ENCODE measurements at regions not wholly inside any gene's neighbourhood (a gene's known extent, or its start where the extent isn't known, plus 50 kb on each side); places are given as distances from the start of the nearest gene placed in this dataset.

DNA sequence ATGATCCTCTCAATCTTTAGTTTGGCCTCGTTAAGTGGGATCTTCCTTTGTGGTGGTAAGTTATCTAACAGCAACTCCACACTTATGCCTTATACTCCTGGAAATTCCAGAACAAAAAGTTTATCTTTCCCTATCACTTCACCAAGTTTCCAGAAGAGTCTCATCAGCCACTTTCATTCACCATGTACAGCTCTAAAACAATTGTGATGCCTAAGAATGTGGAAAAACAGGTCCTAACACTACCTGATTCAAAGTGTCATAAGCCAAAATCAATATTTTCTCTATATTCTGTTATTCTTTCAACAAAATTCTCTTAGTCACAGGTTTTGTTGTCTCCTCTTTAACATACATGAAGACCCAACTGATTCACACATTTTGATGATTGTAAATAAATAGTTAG is 342.4 kb upstream of the TYRP1 start:
- no peak overlapping the region for H3K27ac ChIP-seq (ENCODE audit: extremely low read depth, low read depth, low read length)
- ChIA-PET POLR2A (no interaction called here), CTCF (interaction anchor here (0.6 kb wide), 1 partner anchor 425 kb away, joined by 3 read pairs; no protein-coding TSS in a partner anchor)
- H3K36me3 ChIP-seq (ENCODE audit: control insufficient read depth in 2 of 2, insufficient read depth in 1 of 2, low read length in 2 of 2): no peaks in the 10 kb centered on the region
- no peaks in the 10 kb centered on the region for H3K4me1 ChIP-seq (ENCODE audit: control insufficient read depth, insufficient read depth, low read length)
- no peak overlapping the region for H3K4me3 ChIP-seq (ENCODE audit: low read depth, low read length)
- no peaks in the 10 kb centered on the region for H3K9me3 ChIP-seq (ENCODE audit: control insufficient read depth, insufficient read depth, low read depth, low read length)
- no peak for TF ChIP-seq ZNF600 (tag by site-specific recombination; IDR thresholded peaks at IDR 0.05)
- TF ChIP-seq ZFP37 (tag by site-specific recombination; IDR thresholded peaks at IDR 0.05): no peak
- no peak for TF ChIP-seq ZNF549 (tag by site-specific recombination; IDR thresholded peaks at IDR 0.05)
- TF ChIP-seq ZNF274 (IDR thresholded peaks at IDR 0.05; ENCODE audit: low read length): no peak
- no peak for TF ChIP-seq ZNF274 (tag by site-specific recombination; IDR thresholded peaks at IDR 0.05; ENCODE audit: borderline replicate concordance)
- TF ChIP-seq ZNF76 (tag by site-specific recombination; IDR thresholded peaks at IDR 0.05; ENCODE audit: borderline replicate concordance, low read depth): no peak
- no peak for TF ChIP-seq ZBTB7A (tag by site-specific recombination; IDR thresholded peaks at IDR 0.05; ENCODE audit: low read depth)

DNA sequence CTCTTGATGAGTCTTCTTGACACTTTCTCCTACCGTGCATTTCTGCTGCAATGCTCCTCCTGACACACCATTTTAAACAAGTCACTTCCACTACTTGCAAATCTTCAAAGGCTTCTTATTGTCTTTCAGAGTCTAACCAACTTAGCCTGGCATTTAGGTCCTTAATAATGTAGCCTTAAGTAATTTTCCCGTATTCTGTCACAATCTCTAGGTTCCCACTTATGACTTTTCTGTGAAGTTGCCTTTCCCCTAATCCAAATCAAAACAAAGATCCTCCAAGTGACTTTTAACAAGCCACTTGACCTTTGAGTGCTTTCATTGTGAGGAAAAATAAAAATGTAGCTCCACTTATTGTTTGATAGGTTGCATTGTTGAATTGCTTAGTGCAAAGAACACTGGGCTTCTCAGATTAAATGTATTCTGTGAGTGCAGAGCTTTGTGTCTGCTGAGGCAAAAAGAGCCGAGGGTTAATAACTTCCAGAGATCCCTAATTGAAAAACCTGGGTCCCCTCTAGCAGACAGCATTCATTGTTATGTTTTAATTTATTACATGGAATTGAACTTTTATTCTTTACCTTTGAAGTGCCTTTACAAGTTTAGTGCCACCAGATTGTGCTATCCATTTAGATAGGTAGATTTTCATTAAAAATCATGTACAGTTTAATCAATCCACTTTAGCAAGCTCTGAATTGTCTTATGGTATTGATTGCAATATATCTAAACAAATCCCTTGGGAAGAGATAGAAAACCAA is 341.7 kb upstream of the TYRP1 start:
- POLR2A ChIA-PET: no interaction called here
- H3K27ac ChIP-seq (ENCODE audit: extremely low read depth, low read depth, low read length): no peak overlapping the region
- no peak overlapping the region for H3K4me3 ChIP-seq (ENCODE audit: low read depth, low read length)
- H3K9me3 ChIP-seq (ENCODE audit: control insufficient read depth, insufficient read depth, low read depth, low read length): no peaks in the 10 kb centered on the region
- no peak for TF ChIP-seq ZIC2 (tag by site-specific recombination; IDR thresholded peaks at IDR 0.05)
- TF ChIP-seq ZNF701 (tag by site-specific recombination; IDR thresholded peaks at IDR 0.05): no peak
- no peak for TF ChIP-seq ZBTB20 (tag by site-specific recombination; IDR thresholded peaks at IDR 0.05)
- TF ChIP-seq, protein P1, sequence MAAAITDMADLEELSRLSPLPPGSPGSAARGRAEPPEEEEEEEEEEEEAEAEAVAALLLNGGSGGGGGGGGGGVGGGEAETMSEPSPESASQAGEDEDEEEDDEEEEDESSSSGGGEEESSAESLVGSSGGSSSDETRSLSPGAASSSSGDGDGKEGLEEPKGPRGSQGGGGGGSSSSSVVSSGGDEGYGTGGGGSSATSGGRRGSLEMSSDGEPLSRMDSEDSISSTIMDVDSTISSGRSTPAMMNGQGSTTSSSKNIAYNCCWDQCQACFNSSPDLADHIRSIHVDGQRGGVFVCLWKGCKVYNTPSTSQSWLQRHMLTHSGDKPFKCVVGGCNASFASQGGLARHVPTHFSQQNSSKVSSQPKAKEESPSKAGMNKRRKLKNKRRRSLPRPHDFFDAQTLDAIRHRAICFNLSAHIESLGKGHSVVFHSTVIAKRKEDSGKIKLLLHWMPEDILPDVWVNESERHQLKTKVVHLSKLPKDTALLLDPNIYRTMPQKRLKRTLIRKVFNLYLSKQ (tag by site-specific recombination; IDR thresholded peaks at IDR 0.05; ENCODE audit: borderline replicate concordance): no peak
- TF ChIP-seq SP7 (tag by site-specific recombination; IDR thresholded peaks at IDR 0.05): no peak
- TF ChIP-seq KLF10 (tag by site-specific recombination; IDR thresholded peaks at IDR 0.05): no peak
- no peak for TF ChIP-seq ZNF529 (tag by site-specific recombination; IDR thresholded peaks at IDR 0.05; ENCODE audit: insufficient replicate concordance)
- TF ChIP-seq, protein P2, sequence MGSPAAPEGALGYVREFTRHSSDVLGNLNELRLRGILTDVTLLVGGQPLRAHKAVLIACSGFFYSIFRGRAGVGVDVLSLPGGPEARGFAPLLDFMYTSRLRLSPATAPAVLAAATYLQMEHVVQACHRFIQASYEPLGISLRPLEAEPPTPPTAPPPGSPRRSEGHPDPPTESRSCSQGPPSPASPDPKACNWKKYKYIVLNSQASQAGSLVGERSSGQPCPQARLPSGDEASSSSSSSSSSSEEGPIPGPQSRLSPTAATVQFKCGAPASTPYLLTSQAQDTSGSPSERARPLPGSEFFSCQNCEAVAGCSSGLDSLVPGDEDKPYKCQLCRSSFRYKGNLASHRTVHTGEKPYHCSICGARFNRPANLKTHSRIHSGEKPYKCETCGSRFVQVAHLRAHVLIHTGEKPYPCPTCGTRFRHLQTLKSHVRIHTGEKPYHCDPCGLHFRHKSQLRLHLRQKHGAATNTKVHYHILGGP (tag by site-specific recombination; IDR thresholded peaks at IDR 0.05): no peak
- no peak for TF ChIP-seq ZNF76 (tag by site-specific recombination; IDR thresholded peaks at IDR 0.05; ENCODE audit: borderline replicate concordance, low read depth)
- TF ChIP-seq ZNF571 (tag by site-specific recombination; IDR thresholded peaks at IDR 0.05): no peak
- no peaks in the 10 kb centered on the region for H3K36me3 ChIP-seq (ENCODE audit: control insufficient read depth in 2 of 2, insufficient read depth in 1 of 2, low read length in 2 of 2)
- no peaks in the 10 kb centered on the region for H3K4me1 ChIP-seq (ENCODE audit: control insufficient read depth, insufficient read depth, low read length)
- CTCF ChIA-PET: interaction anchor here (0.6 kb wide), 2 partner anchors 22 to 424 kb away, joined by 3 read pairs; no protein-coding TSS in a partner anchor

DNA sequence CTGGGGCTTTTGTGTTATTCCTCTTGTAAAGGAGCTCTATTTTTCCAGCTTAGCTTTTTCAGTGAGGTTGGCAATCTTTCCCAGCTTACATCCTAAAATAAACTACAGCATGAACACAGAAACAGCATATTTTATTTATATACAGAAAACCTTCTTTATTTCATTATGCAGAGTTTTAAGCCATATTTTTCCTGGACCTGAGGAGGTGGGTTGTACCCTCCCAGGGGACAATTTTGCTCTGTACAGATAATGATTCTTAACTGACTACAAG is 341.2 kb upstream of the TYRP1 start:
- H3K27ac ChIP-seq (ENCODE audit: extremely low read depth, low read depth, low read length): no peak overlapping the region
- CTCF ChIA-PET: interaction anchor here (0.6 kb wide), 1 partner anchor 21 kb away, joined by 3 read pairs; no protein-coding TSS in a partner anchor
- no peaks in the 10 kb centered on the region for H3K36me3 ChIP-seq (ENCODE audit: control insufficient read depth in 2 of 2, insufficient read depth in 1 of 2, low read length in 2 of 2)
- H3K9me3 ChIP-seq (ENCODE audit: control insufficient read depth, insufficient read depth, low read depth, low read length): no peaks in the 10 kb centered on the region
- POLR2A ChIA-PET: no interaction called here
- H3K4me3 ChIP-seq (ENCODE audit: low read depth, low read length): no peak overlapping the region
- H3K4me1 ChIP-seq (ENCODE audit: control insufficient read depth, insufficient read depth, low read length): no peaks in the 10 kb centered on the region
- no peak for TF ChIP-seq TRIM28 (IDR thresholded peaks at IDR 0.05; ENCODE audit: borderline replicate concordance, low read length)
- TF ChIP-seq ZFP69B (tag by site-specific recombination; IDR thresholded peaks at IDR 0.05): no peak
- no peak for TF ChIP-seq ZFP3 (tag by site-specific recombination; IDR thresholded peaks at IDR 0.05; ENCODE audit: low read depth)
- TF ChIP-seq, protein P3, sequence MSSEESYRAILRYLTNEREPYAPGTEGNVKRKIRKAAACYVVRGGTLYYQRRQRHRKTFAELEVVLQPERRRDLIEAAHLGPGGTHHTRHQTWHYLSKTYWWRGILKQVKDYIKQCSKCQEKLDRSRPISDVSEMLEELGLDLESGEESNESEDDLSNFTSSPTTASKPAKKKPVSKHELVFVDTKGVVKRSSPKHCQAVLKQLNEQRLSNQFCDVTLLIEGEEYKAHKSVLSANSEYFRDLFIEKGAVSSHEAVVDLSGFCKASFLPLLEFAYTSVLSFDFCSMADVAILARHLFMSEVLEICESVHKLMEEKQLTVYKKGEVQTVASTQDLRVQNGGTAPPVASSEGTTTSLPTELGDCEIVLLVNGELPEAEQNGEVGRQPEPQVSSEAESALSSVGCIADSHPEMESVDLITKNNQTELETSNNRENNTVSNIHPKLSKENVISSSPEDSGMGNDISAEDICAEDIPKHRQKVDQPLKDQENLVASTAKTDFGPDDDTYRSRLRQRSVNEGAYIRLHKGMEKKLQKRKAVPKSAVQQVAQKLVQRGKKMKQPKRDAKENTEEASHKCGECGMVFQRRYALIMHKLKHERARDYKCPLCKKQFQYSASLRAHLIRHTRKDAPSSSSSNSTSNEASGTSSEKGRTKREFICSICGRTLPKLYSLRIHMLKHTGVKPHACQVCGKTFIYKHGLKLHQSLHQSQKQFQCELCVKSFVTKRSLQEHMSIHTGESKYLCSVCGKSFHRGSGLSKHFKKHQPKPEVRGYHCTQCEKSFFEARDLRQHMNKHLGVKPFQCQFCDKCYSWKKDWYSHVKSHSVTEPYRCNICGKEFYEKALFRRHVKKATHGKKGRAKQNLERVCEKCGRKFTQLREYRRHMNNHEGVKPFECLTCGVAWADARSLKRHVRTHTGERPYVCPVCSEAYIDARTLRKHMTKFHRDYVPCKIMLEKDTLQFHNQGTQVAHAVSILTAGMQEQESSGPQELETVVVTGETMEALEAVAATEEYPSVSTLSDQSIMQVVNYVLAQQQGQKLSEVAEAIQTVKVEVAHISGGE (tag by site-specific recombination; conservative IDR thresholded peaks at IDR 0.05; ENCODE audit: low read depth): no peak
- TF ChIP-seq ZNF664 (tag by site-specific recombination; IDR thresholded peaks at IDR 0.05): no peak
- TF ChIP-seq ZBTB48 (tag by site-specific recombination; IDR thresholded peaks at IDR 0.05): no peak
- TF ChIP-seq ZNF404 (tag by site-specific recombination; IDR thresholded peaks at IDR 0.05): no peak
- no peak for TF ChIP-seq ZNF501 (tag by site-specific recombination; IDR thresholded peaks at IDR 0.05)
- TF ChIP-seq, protein P4, sequence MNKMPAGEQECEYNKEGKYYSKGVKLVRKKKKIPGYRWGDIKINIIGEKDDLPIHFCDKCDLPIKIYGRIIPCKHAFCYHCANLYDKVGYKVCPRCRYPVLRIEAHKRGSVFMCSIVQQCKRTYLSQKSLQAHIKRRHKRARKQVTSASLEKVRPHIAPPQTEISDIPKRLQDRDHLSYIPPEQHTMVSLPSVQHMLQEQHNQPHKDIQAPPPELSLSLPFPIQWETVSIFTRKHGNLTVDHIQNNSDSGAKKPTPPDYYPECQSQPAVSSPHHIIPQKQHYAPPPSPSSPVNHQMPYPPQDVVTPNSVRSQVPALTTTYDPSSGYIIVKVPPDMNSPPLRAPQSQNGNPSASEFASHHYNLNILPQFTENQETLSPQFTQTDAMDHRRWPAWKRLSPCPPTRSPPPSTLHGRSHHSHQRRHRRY (tag by site-specific recombination; IDR thresholded peaks at IDR 0.05): no peak
- no peak for TF ChIP-seq WT1 (tag by site-specific recombination; IDR thresholded peaks at IDR 0.05)

All from HEK293 (cell line).